CD4-positive, alpha-beta T cell (primary cell): ENCODE measurements at regions not wholly inside any gene's neighbourhood (a gene's known extent, or its start where the extent isn't known, plus 50 kb on each side); places are given as distances from the start of the nearest gene placed in this dataset.

Source experiments
- ATAC-seq: fragments of 200-7000 bp; cut with Tn5 transposase; one replicate; pipeline ENCODE4 v1.10.0; 2022; ENCODE audit warnings: mild to moderate bottlenecking; ENCODE audit not compliant: poor library complexity
- CTCF ChIA-PET: fragments of 350-600 bp; sonication (Branson Sonifier 250); formaldehyde crosslinking; loops from one replicate; lab custom pipeline; 2021; ENCODE audit warnings: antibody characterized with exemption, inconsistent platforms; lab: Charles Lee
- POLR2A ChIA-PET: fragments of 350-600 bp; sonication (Branson Sonifier 250); formaldehyde crosslinking; loops from one replicate; lab custom pipeline; 2021; ENCODE audit warnings: antibody characterized with exemption, inconsistent platforms; lab: Charles Lee
- DNase-seq, 14 experiments: peaks; one replicate each; pipeline ENCODE4 v3.0.0-alpha.2; 2013 to 2020; ENCODE audit warnings: mixed read lengths in 2 of 14
- H3K27ac ChIP-seq, 2 donors: one replicate each; pipeline versions ENCODE4 v1.5.1 to v1.7.0; 2013; ENCODE audit warnings: low read length in 2 of 2, low read depth in 1 of 2, mild to moderate bottlenecking in 1 of 2
- H3K27me3 ChIP-seq, 2 experiments: 1 replicate in 1 of 2; 2 replicates in 1 of 2; pipeline versions ENCODE4 v1.6.1 to v1.7.0; 2013; ENCODE audit warnings: low read length in 2 of 2, control low read depth in 1 of 2, mild to moderate bottlenecking in 1 of 2, moderate library complexity in 1 of 2; ENCODE audit not compliant: insufficient read depth in 2 of 2, control insufficient read depth in 1 of 2
- H3K36me3 ChIP-seq: one replicate; pipeline ENCODE4 v1.6.1; 2013; ENCODE audit warnings: low read length, control low read depth; ENCODE audit not compliant: insufficient read depth
- H3K4me1 ChIP-seq: one replicate; pipeline ENCODE4 v1.6.1; 2013; ENCODE audit warnings: low read length, control low read depth; ENCODE audit not compliant: insufficient read depth
- H3K4me3 ChIP-seq: one replicate; pipeline ENCODE4 v1.5.1; 2013; ENCODE audit warnings: mild to moderate bottlenecking, low read length, moderate library complexity
- H3K9me3 ChIP-seq, 2 experiments: 1 replicate in 1 of 2; 2 replicates in 1 of 2; pipeline versions ENCODE4 v1.6.1 to v1.7.0; 2013; ENCODE audit warnings: low read length in 2 of 2, mild to moderate bottlenecking in 2 of 2, control low read depth in 1 of 2, moderate library complexity in 1 of 2; ENCODE audit not compliant: control insufficient read depth in 1 of 2, insufficient read depth in 1 of 2
- H3K27ac Mint-ChIP-seq: one replicate; pipeline ENCODE4 v1.8.0; 2020; ENCODE audit warnings: mixed read lengths
- H3K27me3 Mint-ChIP-seq: one replicate; pipeline ENCODE4 v1.8.0; 2021; ENCODE audit warnings: mixed read lengths
- H3K36me3 Mint-ChIP-seq: one replicate; pipeline ENCODE4 v1.8.0; 2021; ENCODE audit warnings: low read depth, mixed read lengths
- H3K4me1 Mint-ChIP-seq: one replicate; pipeline ENCODE4 v1.8.0; 2021; ENCODE audit warnings: low read depth, mixed read lengths
- H3K4me3 Mint-ChIP-seq: one replicate; pipeline ENCODE4 v1.8.0; 2020; ENCODE audit warnings: mild to moderate bottlenecking, mixed read lengths
- H3K9me3 Mint-ChIP-seq: one replicate; pipeline ENCODE4 v1.8.0; 2020; ENCODE audit warnings: mixed read lengths
- CTCF ChIP-seq: fragments of 200-600 bp; IDR thresholded peaks from one replicate; pipeline ENCODE4 v1.8.0; 2022; ENCODE audit warnings: antibody characterized with exemption, mild to moderate bottlenecking
- intact Hi-C, 2 experiments: fragments of 100-400 bp; cut with DNase I in 1 of 2; cut with micrococcal nuclease in 1 of 2; formaldehyde crosslinking; loops; one replicate each; pipeline versions ENCODE4 v1.15.1 to v1.9.0; 2023 to 2025; cut with DNase I, micrococcal nuclease

GRCh38 chrX:95330292-95330691, 1354.3 kb upstream of the DIAPH2 start:
- Histone ChIP-seq H3K9me3 (peaks cover 0 to 12% of the 10 kb centered on the region in 2 experiments), H3K4me3 (no peak overlapping the region), H3K36me3 (no peaks in the 10 kb centered on the region), H3K27me3 (no peaks in the 10 kb centered on the region), H3K4me1 (no peaks in the 10 kb centered on the region), H3K27ac (no peak overlapping the region)
- ATAC-seq (no peak), DNase-seq (no peak)
- H3K4me1 Mint-ChIP-seq: no peaks in the 10 kb centered on the region
- TF ChIP-seq CTCF: no peak
- POLR2A ChIA-PET: no interaction called here
- H3K27ac Mint-ChIP-seq: no peak overlapping the region
- no peaks in the 10 kb centered on the region for H3K9me3 Mint-ChIP-seq
- CTCF ChIA-PET: no interaction called here
- no peaks in the 10 kb centered on the region for H3K27me3 Mint-ChIP-seq
- intact Hi-C loops: no loop called here
- no peaks in the 10 kb centered on the region for H3K36me3 Mint-ChIP-seq
- no peak overlapping the region for H3K4me3 Mint-ChIP-seq

- intact Hi-C loops: no loop called here
- no peak for ATAC-seq
- H3K27me3 ChIP-seq: no peaks in the 10 kb centered on the region
- no peak for DNase-seq
- H3K36me3 Mint-ChIP-seq: no peaks in the 10 kb centered on the region
- H3K9me3 ChIP-seq: peaks cover 0 to 12% of the 10 kb centered on the region in 2 experiments
- no peaks in the 10 kb centered on the region for H3K36me3 ChIP-seq
- no peaks in the 10 kb centered on the region for H3K4me1 Mint-ChIP-seq
- no peak overlapping the region for H3K27ac ChIP-seq
- H3K4me1 ChIP-seq: no peaks in the 10 kb centered on the region
- H3K9me3 Mint-ChIP-seq: no peaks in the 10 kb centered on the region
- no peaks in the 10 kb centered on the region for H3K27me3 Mint-ChIP-seq
- no peak for TF ChIP-seq CTCF
- ChIA-PET CTCF (no interaction called here), POLR2A (no interaction called here)
- H3K4me3 ChIP-seq: no peak overlapping the region
- H3K27ac Mint-ChIP-seq: no peak overlapping the region
- H3K4me3 Mint-ChIP-seq: no peak overlapping the region
Measured at GRCh38 chrX:95332530-95332929, 1352.1 kb upstream of the DIAPH2 start.

- H3K36me3 ChIP-seq: no peaks in the 10 kb centered on the region
- no peaks in the 10 kb centered on the region for H3K9me3 Mint-ChIP-seq
- H3K4me3 ChIP-seq: no peak overlapping the region
- CTCF ChIA-PET: no interaction called here
- H3K36me3 Mint-ChIP-seq: no peaks in the 10 kb centered on the region
- TF ChIP-seq CTCF: no peak
- H3K9me3 ChIP-seq: no peaks in the 10 kb centered on the region
- DNase-seq (no peak), ATAC-seq (no peak)
- intact Hi-C loops: no loop called here
- H3K27me3 Mint-ChIP-seq: no peaks in the 10 kb centered on the region
- no peak overlapping the region for H3K27ac Mint-ChIP-seq
- no peaks in the 10 kb centered on the region for H3K4me1 Mint-ChIP-seq
- H3K27ac ChIP-seq: no peak overlapping the region
- no peaks in the 10 kb centered on the region for H3K27me3 ChIP-seq
- no peak overlapping the region for H3K4me3 Mint-ChIP-seq
- no peaks in the 10 kb centered on the region for H3K4me1 ChIP-seq
- POLR2A ChIA-PET: no interaction called here
Measured at GRCh38 chrX:95346856-95347255, 1337.8 kb upstream of the DIAPH2 start.
